H1 (cell line): ENCODE measurements at regions not wholly inside any gene's neighbourhood (a gene's known extent, or its start where the extent isn't known, plus 50 kb on each side); places are given as distances from the start of the nearest gene placed in this dataset.

Source experiments
- ASH2L ChIP-seq: fragments of 200-600, 300-600 bp; sonication (generic); IDR thresholded peaks from one replicate; pipeline ENCODE4 v1.7.1; 2017; ENCODE audit warnings: low read length
- CHD2 ChIP-seq: IDR thresholded peaks from 2 replicates; pipeline ENCODE4 v1.6.1; 2012; ENCODE audit warnings: low read length, improper control_type of control experiment
- CTCF ChIP-seq, 3 experiments: IDR thresholded peaks; 1 replicate in 2 of 3; 2 replicates in 1 of 3; pipeline versions ENCODE4 v1.5.1 to v1.6.1; 2011; ENCODE audit warnings: low read length in 3 of 3, mild to moderate bottlenecking in 3 of 3, inconsistent platforms in 2 of 3, low read depth in 1 of 3, moderate library complexity in 1 of 3; ENCODE audit not compliant: insufficient read depth in 1 of 3; ENCODE audit errors: control extremely low read depth in 1 of 3
- HDAC6 ChIP-seq: IDR thresholded peaks from one replicate; pipeline ENCODE4 v1.7.1; 2012; ENCODE audit warnings: low read depth, mild to moderate bottlenecking, inconsistent platforms, low read length, moderate library complexity
- TAF1 ChIP-seq: IDR thresholded peaks from 2 replicates; pipeline ENCODE4 v1.6.1; 2011; ENCODE audit warnings: mild to moderate bottlenecking, low read depth, low read length

- TF ChIP-seq CTCF (IDR thresholded peaks at IDR 0.05; ENCODE audit: control extremely low read depth in 1 of 3, insufficient read depth in 1 of 3, low read depth in 1 of 3, low read length in 3 of 3) (peak in 2 of 3 experiments; percentile 46 to 55; a peak in 2 of 4 replicates), CHD2 (no peak), TAF1 (no peak), ASH2L (no peak), HDAC6 (no peak)
Measured at GRCh38 chr12:71014180-71014785, 93.7 kb upstream of the PTPRR start (continued).
